GM19463 (cell line): ENCODE measurements at regions not wholly inside any gene's neighbourhood (a gene's known extent, or its start where the extent isn't known, plus 50 kb on each side); places are given as distances from the start of the nearest gene placed in this dataset.

Source experiments
- ATAC-seq: cut with Tn5 transposase; IDR thresholded peaks from one replicate; pipeline ENCODE4 v1.9.1; 2021; ENCODE audit warnings: mild to moderate bottlenecking, moderate library complexity; ENCODE audit not compliant: unreplicated experiment

GRCh38 chr6:40912158-40912946 is 126.7 kb downstream of the UNC5CL start:
- peak; percentile 83 for ATAC-seq

DNA sequence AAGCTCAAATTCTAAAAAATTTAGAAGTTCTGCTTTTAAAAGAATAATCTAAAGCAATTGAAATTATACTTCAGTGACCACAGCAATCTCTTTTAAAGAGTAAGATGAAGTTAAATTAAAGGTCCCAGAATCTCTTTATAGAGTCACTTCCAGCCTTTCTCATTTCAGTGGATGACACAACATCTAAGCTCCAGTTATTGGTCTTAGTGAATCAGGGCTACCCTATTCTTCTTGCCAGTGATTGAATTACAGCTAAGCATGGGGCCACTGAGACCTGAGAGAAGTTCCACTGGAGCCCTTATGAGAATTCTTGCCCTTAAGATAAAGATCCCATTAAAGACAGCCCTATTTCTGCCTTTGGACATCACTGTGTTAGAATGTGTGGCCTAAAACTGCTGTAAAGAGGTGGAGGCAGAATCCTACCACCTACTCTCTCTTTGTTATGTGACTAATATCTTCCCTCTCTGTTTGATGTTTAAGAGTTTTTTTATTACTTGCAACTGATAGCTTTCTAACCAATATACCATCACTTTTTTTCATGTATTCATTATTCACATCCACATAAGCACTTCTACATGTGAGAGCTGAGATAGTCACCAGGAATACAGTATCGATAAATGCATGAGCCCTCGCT is 128.6 kb downstream of the UNC5CL start:
- no peak for ATAC-seq

GRCh38 chr6:40909811-40910210 is 129.2 kb downstream of the UNC5CL start:
- no peak for ATAC-seq

DNA sequence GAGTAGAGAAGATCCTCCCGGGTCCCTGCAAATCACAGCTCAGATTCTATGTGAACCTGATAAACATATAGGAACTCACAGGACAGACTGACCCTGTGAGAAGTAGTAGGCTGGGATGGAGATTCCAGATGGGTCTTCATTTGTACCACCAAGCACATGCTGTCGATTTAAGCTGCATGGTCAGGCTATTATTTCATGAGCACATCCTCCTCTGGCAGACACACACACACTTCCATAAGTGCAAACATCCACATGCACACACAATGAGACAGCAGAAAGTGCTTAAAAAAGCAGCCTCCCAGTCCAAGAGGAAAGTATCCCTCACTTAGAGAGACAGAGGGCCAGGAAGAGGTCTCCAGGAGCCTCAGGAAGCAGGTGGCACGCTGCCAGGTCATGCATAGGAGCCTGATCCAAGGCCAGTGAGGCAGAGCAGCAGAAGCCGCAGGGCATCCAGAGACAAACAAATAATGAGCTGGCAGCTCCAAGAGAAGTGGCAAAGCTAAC is 131.8 kb downstream of the UNC5CL start:
- no peak for ATAC-seq

- ATAC-seq: no peak
Observed at GRCh38 chr6:40906759-40907158, 132.3 kb downstream of the UNC5CL start.

GRCh38 chr6:40904583-40905194 is 134.3 kb downstream of the UNC5CL start:
- ATAC-seq: no peak

DNA sequence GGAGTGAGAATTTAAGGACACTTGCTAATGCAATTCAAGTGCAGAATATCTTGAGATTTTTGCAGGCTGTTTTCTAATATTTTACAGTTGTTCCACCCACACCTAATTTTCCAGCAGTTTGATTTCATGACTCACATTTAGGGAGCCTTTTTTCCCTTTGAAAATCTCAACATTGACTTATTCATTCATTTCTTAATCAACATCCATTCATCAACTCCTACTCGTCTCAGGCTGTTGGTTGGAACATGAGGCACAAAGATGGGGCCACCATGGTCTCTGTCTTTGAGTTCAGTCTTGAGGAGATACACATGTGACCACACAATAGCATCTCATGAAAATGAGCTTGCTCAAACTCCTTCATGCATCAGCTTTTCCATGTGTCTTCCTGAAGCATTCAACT is 135.6 kb downstream of the UNC5CL start:
- no peak for ATAC-seq

DNA sequence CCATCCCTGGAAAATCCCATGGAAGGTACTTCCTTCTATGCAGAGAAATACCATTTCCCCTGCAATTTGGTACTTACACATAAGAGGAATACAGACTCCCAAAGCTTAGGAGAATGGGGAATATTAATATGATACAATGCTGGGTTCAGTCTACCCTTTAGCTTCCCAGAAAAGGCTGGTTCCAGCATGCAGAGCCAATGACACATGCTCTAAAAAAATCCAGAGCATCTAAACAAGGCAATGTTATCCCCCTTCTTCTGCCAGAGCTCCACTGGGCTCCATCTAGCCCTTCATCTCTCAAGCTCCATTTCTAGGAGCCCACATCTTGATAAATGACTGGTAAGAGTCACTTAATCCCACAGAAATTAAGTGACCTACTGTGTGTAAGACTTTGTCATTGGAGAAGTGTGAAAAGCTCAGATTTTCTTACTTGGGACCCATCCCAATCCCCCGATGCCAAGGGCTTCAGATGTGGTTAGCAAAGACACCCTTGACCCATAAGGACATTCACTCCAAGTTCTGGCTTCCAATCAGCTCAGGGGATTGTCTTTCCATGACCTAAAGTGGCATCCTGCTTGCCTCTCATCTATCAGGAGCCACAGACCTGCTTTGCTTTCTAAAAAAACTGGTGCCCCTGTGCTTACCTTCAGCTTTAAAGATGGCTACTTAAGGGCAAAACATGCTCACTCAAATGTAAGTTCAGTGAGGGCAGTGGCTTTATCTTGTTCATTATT is 137.5 kb downstream of the UNC5CL start:
- ATAC-seq: no peak

DNA sequence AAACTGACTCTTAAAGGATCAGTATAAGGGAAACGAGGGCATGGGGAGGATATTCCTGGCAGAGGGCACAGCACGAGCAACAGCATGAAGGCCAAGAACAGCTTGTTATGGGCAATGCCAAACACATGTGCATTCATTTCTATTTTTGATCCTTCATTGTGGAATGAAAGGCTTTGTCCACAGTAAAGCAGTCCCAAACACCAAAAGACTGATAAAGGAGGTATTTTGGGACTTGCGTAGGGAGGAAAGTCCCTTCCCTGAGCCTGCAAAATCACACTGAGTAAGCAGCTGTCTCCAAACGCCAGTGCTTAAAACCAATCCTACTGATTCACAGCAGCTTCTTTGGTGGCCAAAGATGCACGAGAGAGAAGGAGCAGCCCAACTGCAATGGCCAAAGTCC is 138.2 kb downstream of the UNC5CL start:
- no peak for ATAC-seq

DNA sequence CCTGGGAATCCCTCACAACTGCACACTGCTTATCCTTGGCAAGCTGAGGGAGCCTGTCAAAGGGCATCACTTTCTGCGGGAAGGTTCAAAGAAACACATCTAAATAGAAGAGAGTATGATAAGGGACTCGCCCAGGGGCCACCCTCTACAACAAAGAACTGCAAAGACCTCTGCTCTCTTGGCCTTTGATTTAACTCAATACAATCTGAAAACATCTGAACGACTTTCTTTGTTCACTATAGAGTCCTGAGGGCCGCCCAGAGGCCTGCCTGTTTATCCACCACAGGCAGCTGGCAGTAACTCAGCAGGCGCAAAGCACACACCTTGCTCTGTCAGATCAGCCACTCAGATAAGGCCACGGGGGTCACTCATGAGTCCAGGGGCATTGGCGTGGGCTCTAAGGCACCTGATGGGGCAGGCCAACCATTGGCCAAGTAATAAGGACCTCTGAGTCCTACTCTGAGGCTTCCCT is 139.3 kb downstream of the UNC5CL start:
- no peak for ATAC-seq

DNA sequence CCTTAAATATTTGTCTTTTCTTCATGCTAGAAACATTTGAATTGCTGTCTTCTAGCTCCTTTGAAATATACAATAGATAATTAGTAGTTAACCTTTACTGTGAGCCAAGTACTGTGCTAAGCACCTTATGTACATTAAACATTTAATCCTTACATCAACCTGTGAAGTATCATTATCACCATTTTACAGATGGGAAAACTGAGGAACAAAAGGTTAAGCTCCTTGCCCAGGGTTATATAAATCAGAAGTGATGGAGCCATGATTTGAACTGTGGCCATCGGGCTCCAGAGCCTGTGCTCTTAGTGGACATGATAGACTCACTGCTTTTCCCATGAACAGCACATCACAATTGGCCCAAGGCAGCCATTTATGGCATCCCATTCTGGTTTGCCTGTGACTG is 140.9 kb downstream of the UNC5CL start:
- ATAC-seq: no peak

- no peak for ATAC-seq
Observed at GRCh38 chr6:40897390-40898003, 141.5 kb downstream of the UNC5CL start.

DNA sequence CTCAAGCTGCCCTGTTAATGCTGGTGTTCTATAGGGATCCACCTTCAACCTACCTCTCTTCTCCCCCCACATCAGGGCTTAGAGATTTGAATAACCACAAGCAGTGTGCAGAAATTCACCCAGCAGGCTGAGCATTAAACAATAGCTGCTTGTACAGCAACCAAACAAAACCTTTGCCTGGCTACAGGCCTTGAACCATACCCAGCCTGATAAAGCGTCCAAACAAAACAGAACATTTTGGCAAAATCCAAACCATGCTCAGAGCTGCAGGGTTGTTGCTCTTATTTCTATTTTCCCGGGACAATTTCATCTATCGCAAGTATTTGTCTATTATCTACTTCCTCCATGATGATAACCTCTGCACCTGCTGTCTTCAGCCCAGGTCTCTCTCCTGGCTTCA is 142.3 kb downstream of the UNC5CL start:
- ATAC-seq: no peak

DNA sequence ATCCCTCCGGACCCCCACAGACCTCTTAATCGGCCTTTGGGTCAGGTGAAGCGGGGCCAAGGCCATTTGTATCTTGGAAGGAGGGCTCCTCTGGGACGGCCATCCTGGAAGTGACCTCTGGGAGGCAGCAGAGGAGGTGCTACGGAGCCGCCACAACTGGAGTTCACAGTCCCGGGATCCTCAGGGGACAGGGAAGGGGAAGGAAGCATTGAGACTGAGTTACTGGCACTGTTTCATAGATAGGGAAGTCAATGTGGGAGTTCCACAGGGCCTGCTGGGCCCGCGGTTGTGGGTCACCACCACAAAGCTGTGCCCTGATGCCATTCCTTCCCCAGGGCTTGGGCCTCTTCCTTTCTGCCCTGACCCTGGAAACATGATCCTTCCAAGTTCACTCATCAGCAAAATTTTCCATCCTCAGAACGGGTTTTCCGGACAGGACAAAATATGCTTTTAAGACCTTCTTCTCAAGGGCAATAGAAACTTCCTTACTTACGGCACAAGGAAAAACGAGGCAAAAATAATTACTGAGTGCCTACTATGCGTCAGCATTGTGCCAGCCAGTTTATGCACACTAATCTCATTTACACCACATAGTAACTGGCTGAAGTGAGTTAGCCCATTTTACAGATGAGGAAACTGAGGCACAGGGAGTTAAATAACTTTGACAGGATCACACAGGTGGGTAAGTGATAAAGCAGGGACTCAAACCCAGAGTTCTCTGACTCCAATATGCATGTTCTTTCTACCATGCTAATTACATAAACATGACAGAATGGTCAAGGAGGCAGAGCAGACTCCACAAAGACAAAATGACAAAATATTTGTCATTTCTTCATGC is 143.8 kb downstream of the UNC5CL start:
- no peak for ATAC-seq

- no peak for ATAC-seq
Observed at GRCh38 chr6:40893021-40893420, 146.0 kb downstream of the UNC5CL start.

GRCh38 chr6:40892223-40892622 is 146.8 kb downstream of the UNC5CL start:
- ATAC-seq: no peak

- no peak for ATAC-seq
Observed at GRCh38 chr6:40891686-40892085, 147.3 kb downstream of the UNC5CL start.

DNA sequence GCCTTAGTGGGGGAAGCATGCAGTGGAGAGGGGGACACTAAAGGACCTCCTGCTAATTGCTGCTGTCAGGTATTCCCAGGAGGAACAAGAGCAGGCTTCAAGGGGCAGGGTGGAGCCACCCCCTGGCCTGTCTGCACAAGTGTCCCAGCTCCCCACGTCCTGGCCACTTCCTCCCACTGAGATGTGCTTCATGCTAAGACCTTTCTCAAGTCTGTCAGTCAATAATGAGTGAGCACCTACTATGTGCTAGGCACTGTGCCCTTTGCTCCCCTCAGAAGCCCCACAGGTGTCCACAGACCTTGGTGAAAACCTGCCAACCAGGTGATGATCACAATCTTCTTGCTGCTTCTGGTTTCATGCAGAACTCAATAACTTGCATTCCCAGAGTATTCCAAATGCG is 147.9 kb downstream of the UNC5CL start:
- no peak for ATAC-seq

DNA sequence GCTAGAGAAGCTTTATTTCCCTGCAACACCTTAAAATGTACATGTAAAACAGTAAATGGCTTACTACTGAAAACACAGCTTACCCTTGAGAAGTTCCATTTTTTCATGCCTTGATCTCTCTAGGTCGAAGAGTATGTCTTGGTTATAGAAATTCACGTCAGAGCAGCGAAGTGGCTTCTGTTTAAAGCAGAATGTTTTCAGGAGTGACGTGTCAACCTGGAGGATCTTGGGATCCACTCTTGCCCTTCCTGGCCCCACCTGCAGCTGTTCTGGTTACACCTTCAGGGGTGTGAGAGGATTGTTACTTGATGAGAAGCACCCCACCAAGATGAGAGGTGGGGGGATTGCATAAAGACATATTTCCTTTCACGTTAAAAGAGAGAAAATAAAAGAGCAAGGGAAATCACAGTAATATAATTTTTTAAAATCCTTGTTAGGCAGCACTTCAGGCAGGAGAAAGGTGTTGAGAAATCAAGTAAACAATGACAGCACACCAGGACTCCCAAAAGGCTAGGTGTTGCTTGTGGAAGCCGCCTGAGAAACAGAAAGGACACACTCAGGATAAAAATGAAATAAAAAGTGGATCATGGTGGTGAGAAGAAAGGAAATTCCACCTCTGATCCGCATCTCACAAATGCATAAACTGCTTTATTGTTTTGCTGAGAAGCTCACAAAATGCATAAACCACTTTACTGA is 149.7 kb downstream of the UNC5CL start:
- no peak for ATAC-seq
